GM19043 (cell line): ENCODE measurements at regions not wholly inside any gene's neighbourhood (a gene's known extent, or its start where the extent isn't known, plus 50 kb on each side); places are given as distances from the start of the nearest gene placed in this dataset.
"Not testable (repeated sequence)": the region's sequence is repeated elsewhere in the genome, so short reads cannot be mapped to it uniquely, and the experiment has no call there.

Experiments used
- ATAC-seq: cut with Tn5 transposase; IDR thresholded peaks from one replicate; pipeline ENCODE4 v1.9.1; 2021; ENCODE audit warnings: low read depth; ENCODE audit not compliant: unreplicated experiment

DNA sequence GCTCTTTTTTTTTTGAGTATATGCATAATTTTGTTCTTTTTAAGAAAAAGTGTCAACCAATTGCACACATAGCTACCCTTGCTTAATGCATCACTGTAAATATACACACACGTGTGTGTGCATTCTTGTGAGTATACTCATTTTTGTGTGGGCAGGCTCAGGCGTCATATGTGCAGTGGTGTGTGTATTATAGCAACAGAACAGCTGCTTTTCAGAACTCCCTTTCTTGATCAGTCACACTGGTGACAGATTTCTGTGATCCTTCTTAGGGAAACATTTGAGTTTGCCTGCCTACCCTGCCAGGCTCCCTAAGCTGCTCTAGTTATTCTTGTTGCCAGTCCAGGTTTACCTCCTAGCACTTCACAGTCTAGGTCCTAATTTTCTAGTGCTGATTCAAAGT lies 287.0 kb upstream of the SEMA6A start:
- ATAC-seq = no peak

DNA sequence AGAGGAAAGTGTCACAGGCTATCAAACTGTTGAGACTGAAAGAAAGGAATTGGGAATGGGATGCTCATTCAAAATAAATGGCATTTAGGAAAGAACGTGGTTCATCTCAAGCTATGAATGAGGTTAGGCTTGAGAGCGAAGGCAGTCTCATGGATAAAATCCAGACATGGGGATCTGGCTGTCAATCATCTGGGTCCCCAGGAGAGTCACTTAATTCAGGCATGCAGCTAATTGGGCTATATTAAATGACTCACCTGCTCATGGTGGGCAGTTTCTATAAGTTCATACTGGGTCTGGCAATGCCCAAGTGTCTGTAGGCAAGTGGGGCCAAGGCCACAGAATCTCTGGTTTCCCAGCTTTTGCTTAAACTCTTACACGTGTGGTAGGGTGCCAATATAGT lies 286.5 kb upstream of the SEMA6A start:
- ATAC-seq = no peak

DNA sequence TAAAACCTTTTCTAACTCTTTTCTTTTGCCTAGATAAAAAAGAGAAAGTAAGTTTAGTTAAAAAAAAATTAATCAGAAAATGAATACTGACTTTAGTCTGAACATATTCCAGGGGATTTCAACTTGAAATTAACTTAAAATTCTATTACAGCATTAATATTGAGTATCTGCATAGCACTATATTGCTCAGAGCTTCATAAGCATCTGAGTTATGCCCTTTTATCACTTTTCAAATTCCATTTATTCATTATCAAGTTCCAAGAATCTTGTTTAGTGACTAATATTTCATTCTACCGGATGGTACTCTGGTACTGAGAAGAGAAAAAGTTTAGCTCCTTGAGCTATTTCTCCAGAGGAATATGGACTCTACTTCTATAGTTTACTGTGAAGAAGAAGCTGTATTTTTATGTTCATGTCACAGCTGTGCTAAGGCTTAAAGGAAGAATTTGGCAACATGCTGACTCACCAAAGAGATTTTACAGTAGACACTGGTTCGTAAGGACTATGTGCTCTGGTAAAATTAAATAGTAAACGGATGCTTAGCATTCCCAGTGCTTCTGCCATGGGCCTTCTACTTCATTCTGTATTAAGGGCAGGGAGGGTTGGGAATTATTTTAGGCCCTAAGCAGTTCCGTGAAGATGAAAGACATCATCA lies 285.2 kb upstream of the SEMA6A start:
- ATAC-seq = no peak

DNA sequence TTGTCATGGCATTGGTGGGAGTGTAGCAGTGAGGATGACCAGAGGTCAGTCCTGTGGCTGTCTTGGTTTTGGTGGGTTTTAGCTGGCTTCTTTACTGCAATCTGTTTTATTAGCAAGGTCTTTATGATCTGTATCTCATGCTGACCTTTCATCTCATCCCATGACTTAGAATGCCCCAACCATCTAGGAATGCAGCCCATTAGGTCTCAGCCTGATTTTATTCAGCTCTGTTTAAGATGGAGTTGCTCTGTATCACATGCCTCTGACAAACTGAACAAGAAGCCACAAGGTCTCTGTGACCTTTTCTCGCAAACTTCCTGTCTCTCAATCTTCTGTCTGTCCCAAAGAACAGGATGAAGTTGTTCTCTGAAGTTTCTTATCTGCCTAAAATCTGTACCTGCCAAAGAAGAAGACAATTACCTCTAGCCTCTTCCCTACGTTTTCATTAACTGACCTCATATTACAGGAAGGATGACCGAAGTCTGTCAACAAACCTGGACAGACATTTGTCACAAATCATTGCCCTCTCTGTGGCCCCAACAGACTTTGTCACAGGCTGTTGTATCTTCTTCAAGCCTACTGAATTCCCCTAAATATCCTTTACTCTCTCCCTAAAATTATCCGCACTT lies 284.2 kb upstream of the SEMA6A start:
- no peak for ATAC-seq

DNA sequence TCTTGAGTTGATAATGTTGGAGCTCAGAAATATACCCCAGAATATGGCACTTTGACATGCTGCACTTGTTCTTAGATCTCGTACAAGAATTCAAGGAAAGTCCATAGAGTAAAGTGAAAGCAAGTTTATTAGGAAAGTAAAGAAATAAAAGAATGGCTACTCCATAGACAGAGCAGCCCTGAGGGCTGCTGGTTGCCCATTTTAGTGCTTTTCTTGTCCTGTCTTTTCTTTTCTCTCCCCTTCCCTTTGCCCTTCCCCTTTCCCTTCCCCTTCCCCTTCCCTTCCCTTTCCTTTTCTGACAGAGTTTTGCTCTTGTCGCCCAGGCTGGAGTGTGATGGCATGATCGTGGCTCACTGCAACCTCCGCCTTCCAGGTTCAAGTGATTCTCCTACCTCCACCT lies 283.4 kb upstream of the SEMA6A start:
- not testable (repeated sequence) for ATAC-seq

DNA sequence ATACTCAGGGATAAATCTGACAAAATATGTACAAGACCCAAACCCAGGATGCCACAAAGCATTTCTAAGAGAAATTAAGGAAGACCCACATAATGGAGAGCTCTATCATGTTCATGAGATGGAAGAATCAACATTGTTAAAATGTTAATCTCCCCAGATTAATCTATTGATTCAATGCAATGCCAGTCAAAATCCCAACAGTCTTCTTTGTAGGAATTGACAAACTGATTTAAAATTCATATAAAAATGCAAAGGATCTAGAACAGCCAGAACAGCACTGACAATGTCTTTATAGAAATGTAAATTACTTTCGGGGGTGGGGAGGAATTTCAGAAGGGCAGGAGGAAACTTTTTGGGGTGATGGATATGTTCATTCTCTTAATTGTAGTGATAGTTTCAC lies 281.6 kb upstream of the SEMA6A start:
- no peak for ATAC-seq

DNA sequence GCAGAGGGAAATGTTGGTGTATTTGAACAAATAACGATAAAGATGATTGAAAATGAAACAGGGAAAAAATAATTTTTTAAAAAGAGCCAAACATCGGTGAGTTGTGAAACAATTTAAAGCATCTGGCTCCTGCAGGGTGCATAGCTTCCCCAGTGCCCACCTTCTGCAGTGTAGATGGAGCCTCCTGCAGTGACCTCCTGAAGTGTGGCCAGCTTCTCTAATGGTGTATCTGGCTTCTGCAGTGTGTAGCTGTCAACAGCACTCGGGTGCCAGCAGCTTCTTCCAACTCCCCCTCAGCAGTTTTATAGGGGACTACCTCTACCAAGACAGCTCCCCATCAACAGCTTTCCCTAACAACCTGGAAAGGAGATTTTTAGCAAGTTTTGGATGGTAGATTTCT lies 279.4 kb upstream of the SEMA6A start:
- ATAC-seq = no peak

DNA sequence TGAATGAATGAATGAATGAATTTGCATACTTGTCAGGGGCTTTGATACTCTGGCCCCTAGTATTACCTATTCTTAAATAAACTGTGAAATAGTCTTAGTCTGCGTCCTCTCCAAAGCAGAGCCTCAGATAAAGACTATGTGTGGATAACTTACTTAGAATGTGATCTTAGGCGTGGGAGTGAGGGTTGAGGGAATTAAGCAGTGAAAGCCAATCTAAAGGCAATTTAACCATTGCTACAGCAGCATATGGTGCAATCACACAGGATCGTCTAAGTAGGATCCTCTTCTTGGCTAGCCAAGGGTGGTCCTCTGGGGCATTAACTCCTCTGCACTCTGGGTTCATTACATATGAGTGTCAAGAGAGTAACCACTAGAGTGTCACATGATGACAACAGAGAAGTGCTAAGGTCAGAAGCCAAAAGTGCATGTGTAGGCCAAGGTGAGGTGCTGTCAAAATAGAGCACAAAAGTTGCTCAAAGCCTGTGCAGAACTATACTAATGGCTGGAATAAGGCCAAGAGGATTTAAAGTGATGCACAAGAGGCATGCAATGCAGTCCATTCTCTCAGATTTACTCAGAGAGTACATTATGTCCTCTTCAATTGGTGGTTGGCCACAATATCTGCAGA lies 274.4 kb upstream of the SEMA6A start:
- ATAC-seq = no peak

DNA sequence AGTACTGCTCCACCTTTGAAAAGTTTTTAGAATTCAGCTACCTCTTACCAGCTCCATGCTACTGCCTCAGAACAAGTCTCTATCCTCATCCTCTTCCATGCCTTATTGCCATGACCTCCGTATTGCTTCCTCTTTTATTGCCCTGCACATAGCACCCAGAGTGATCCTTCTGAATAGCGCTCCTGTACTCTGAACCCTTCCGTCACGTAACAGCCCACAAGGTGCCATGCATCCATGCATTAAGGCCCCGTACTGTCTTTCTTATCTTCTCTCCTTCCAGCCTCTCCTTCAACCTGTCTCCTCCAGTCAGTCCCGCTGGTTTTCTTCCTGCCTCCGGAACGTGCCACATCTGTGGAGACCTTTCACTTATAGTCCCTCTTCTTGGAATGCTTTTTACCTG lies 273.3 kb upstream of the SEMA6A start:
- ATAC-seq = no peak

DNA sequence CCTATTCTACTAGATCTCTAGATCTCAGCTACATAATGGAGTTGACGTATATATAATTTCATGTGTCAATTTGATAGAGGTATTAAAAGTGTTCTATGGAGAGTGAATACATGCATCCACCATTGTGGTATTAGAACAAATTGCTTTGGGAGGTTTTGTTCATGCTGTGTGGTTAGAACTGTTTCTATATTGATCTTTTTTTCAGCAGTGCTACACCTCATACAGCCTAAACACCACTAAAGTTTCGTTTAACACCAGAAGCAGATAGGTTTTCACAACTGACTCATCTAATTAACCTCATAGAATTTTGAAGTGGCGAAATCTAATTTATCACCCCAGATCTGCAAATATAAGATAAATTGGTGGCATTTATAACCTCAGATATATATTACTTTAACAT lies 269.4 kb upstream of the SEMA6A start:
- ATAC-seq = no peak

DNA sequence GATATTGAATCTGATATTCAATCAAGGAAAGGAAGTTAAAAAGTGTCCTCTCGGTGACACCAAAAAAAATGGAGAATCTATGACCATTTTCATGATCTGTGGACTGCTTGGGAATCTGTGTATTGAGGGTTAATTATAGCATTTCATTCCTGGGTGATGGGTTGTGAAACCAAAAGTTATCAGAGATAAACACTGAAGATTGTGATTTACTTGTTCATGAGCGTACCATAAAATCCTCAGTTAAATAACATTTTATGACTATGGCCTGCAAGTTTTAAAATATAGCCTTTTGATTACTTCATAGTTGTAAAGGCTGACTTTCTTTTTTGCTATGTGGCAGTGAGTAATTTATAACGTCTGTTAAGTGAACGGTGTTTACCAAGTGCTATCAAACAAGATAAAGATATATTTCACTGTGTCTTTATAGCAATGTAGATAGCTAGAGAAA lies 267.9 kb upstream of the SEMA6A start:
- no peak for ATAC-seq

DNA sequence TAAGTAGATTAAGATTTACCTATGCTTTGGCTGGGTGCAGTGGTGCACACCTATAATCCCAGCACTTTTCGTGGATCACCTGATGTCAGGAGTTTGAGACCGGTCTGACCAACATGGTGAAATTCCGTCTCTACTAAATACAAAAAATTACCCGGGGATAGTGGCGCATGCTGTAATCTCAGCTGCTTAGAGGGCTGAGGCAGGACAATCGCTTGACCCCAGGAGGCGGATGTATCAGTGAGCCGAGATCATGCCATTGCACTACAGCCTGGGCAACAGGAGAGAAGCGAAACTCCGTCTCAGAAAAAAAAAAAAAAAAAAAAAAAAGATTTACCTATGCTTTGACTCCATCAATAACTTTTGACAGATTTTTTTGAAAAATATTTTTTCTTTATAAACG lies 267.1 kb upstream of the SEMA6A start:
- ATAC-seq = no peak

DNA sequence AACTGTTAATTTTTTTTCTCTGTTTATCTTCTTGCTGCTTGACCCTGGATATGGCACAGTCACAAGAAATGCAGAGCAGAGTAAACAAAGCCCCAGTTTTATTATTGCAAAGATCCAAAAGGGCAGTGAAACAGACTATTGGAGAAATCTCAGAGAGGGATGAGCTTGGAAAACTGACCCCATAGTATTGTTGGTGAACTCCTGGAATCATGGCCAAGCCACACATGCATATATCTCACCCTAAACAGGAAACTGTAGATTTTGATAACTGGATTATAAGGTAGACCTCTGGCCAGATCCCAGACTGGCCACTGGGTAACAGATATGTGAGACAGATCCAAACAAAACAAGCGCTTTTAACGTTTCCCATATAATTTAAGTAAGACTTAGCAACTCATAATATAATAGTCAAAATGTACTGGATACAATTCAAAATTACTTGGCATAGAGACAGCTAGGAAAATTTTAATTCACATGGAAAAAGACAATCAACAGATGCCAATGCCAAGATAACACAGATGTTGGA lies 263.5 kb upstream of the SEMA6A start:
- no peak for ATAC-seq

DNA sequence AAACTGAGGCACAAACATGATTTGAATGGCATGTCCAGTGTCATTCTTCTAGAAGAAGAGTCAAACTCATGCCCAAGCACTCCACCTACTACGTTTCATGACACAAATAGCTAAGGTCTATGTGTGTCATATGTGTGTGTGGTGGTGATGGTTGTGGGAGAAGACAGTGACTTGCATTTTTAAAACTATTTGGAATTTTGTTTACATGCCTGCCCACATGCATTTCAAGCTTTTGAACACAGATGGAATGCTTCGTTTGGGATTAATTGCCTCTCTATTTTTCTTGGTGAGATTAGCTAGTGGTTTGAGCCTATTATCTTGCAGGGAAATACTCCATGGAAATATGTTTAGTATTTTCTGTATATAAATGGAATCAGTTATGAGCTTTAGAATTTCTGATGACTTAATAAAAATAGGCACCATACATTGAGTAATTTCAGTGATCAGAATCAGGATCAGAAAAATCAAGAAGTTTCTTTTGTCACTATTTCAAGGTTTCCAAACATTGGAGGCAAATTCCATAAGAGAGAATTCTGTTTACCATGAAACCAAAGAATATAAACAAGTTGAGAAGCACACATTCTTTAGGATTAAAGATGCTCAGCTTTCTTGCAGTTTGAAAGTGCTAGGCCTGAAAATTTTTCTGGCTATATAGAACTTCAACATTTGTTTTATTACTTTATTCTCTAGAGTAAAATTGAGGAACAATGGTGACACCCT lies 260.3 kb upstream of the SEMA6A start:
- no peak for ATAC-seq

DNA sequence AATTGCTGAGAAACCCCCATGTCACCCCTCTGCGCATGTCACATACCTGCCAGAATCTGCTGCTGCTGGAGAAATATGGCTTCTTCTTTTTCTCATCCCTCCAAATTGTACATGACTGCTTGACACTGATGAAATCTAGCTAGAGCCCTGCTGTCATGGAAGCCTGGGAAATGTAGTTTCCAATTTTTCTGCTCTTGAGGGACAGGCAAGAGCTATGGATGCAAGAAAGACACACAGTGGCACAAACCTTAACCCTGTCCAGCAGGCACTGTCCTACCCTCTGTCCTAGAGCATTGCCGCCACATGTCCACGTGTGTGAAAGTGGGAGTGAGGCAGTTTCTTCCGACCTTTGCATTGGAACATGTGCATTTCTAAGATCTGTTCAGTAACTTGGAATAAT lies 255.5 kb upstream of the SEMA6A start:
- ATAC-seq = no peak

DNA sequence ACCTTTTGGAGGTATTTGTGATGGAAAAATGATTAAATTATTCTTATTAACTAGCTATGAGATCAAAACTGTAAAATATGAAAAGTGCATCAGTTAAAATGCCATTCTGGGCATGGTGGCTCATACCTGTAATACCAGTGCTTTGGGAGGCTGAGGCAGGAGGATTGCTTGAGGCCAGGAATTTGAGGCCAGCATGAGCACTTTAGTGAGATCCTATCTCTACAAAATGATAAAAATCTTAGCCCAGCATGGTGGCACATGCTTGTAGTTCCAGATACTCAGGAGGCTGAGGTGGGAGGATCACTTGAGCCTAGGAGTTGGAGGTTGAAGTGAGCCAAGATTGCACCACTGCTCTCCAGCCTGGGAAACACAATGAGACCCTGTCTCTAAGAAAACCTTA lies 252.5 kb upstream of the SEMA6A start:
- ATAC-seq = no peak

DNA sequence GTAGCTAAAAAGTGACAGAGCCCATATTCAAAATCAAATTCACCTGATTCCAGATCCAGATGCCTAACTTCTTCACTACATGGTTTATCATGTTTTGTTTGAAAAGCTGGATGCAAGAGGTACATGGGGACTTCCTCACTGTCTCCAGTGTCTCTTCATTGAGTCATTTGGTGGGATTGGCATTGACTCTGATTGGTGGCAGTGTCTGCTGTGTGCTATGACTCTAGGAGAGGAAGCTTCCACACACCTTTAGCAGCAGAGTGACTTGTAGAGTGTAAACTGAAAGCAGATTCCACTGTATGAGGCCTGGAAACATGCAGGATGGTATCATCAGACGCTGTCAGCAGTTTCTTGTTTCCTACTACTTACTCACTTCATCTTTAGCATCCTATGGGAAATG lies 250.9 kb upstream of the SEMA6A start:
- no peak for ATAC-seq

DNA sequence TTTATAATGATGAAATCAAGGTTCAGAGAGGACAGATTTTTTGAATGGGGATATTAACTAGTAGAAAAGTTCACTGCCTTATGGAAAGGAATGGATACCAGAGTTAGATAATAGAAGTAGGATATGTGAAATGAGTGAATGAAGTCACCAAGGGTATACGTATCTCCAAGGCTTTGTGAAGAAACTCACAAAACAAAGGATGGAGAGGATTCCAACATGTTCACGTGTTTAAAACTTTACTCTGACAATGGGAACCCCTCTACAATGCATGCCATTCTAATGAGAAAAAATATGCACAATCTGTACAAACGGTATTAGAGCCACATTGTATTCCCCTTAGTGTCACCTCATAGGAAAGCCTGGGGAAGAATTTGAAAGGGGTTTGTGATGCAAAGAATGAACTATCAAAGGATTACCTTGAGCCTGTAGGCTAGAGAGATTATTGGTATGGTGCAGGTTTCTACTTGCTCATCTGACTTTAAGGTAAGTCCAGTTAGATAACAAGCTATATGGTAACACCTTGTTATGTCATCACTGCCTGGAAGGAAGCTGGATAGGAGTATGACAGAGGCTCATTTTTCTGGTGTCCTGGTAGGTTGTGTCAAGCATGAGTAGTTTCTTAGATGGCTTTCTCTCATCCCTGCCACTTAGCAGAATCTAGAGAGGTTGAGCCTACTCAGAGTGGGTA lies 250.3 kb upstream of the SEMA6A start:
- no peak for ATAC-seq

DNA sequence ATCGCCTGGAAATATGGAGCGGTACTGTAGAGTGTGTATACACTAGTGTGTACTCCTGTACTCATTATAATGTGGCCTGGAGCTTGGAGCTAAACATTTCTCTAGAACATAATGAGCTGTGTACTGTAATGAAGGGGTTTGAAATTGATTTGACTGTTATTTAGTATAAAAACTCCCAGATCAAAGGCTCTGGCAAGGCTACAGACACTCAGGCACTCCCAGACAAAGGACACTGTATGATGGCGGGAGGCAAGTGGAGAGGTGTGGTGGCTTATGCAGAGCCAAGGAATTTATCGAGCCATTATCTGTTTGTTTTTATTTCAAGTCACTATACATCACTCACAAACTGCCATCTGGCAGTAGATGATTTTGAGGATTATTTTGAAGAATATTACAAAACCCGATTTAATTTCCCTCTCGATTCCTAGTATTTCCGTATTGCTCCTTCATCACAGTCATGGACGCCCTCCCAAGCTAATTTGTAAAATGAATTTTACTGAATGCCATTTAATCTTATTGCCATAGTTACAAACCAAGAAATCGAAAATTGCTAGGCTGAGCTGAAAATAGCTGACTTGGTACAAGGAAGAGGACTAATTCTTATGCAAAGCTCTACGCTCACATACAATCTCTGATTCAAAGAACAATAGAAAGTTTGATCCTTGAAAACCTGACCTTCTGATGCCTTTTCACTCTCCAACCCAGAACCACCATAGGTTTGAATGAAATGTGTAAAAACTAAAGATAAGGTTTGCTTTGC lies 240.2 kb upstream of the SEMA6A start:
- ATAC-seq = no peak

DNA sequence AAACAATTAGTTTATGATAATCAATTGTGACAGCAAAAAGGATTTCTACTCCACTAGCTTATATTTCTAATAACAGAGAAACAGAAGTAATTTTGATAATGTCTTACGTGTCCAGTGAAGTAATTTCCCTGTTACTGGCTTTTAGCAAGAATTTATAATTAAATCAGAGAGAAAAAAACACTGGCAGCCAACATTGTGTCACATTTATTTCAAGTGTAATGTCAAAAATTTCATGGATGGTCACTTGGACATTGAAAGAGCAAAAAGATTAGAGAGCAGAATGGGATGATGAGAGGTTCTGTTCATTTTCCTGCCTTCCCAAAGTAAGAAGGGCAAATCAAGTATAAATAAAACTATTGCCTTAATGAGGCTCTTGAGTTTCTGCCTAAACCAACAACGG lies 239.3 kb upstream of the SEMA6A start:
- no peak for ATAC-seq
